IMR-90 (cell line): ENCODE measurements at regions not wholly inside any gene's neighbourhood (a gene's known extent, or its start where the extent isn't known, plus 50 kb on each side); places are given as distances from the start of the nearest gene placed in this dataset.

Source experiments
- ATAC-seq: fragments of 200-7000 bp; cut with Tn5 transposase; 2 replicates; pipeline ENCODE4 v1.9.1; 2020; ENCODE audit warnings: low read depth, mild to moderate bottlenecking, moderate library complexity
- BruUV-seq: library from RNA; stranded (reverse); fragments of 400-500 nt; replicated peaks from 2 replicates; lab custom pipeline; 2021; lab: Mats Ljungman, UMichigan
- CTCF ChIA-PET: fragments of 300-600 bp; formaldehyde crosslinking; extraction: SDS; loops from one replicate; lab custom pipeline; 2021; ENCODE audit warnings: antibody characterized with exemption; lab: Yijun Ruan, JAX
- POLR2A ChIA-PET: fragments of 300-600 bp; sonication (Branson Sonifier 250); formaldehyde crosslinking; loops from one replicate; lab custom pipeline; 2022; ENCODE audit warnings: antibody characterized with exemption; ENCODE audit not compliant: unreplicated experiment; lab: Charles Lee
- DNase-seq: peaks from one replicate; pipeline ENCODE4 v3.0.0; 2013
- H2AFZ ChIP-seq: replicated peaks from 2 replicates; pipeline ENCODE3; 2013; ENCODE audit warnings: low read length, mild to moderate bottlenecking; ENCODE audit not compliant: poor library complexity
- H2AK5ac ChIP-seq: 2 replicates; pipeline ENCODE4 v1.6.1; 2013; ENCODE audit warnings: low read depth, low read length, inconsistent platforms
- H2AK9ac ChIP-seq: replicated peaks from 2 replicates; pipeline ENCODE3; 2013; ENCODE audit warnings: mild to moderate bottlenecking, low read depth, low read length, moderate library complexity; ENCODE audit not compliant: poor library complexity
- H2BK120ac ChIP-seq: 2 replicates; pipeline ENCODE4 v1.6.1; 2013; ENCODE audit warnings: low read depth, low read length, inconsistent platforms
- H2BK15ac ChIP-seq: 3 replicates; pipeline ENCODE4 v1.6.1; 2013; ENCODE audit warnings: low read depth, low read length, inconsistent platforms
- H2BK20ac ChIP-seq: 2 replicates; pipeline ENCODE4 v1.6.1; 2013; ENCODE audit warnings: low read depth, mild to moderate bottlenecking, inconsistent platforms, low read length, moderate library complexity
- H2BK5ac ChIP-seq: 2 replicates; pipeline ENCODE4 v1.6.1; 2013; ENCODE audit warnings: mild to moderate bottlenecking, low read depth, low read length, inconsistent platforms; ENCODE audit not compliant: poor library complexity, severe bottlenecking
- H3K14ac ChIP-seq: replicated peaks from 2 replicates; pipeline ENCODE4 v1.6.1; 2013; ENCODE audit warnings: low read depth, low read length, inconsistent platforms
- H3K18ac ChIP-seq: 2 replicates; pipeline ENCODE4 v1.6.1; 2013; ENCODE audit warnings: low read depth, low read length, control low read depth
- H3K23ac ChIP-seq: 2 replicates; pipeline ENCODE4 v1.6.1; 2013; ENCODE audit warnings: low read depth, low read length, inconsistent platforms
- H3K27ac ChIP-seq: 2 replicates; pipeline ENCODE4 v1.5.1; 2013; ENCODE audit warnings: mild to moderate bottlenecking, control low read depth, low read length; ENCODE audit not compliant: insufficient read depth
- H3K27me3 ChIP-seq: 2 replicates; pipeline ENCODE4 v1.6.1; 2013; ENCODE audit warnings: low read length; ENCODE audit not compliant: control insufficient read depth, insufficient read depth
- H3K36me3 ChIP-seq: 2 replicates; pipeline ENCODE4 v1.6.1; 2013; ENCODE audit warnings: low read length, mixed read lengths; ENCODE audit not compliant: control insufficient read depth, insufficient read depth
- H3K4ac ChIP-seq: 2 replicates; pipeline ENCODE4 v1.6.1; 2013; ENCODE audit warnings: low read depth, low read length, inconsistent platforms
- H3K4me1 ChIP-seq: 2 replicates; pipeline ENCODE4 v1.6.1; 2013; ENCODE audit warnings: low read length, mixed read lengths; ENCODE audit not compliant: control insufficient read depth, insufficient read depth
- H3K4me2 ChIP-seq: 2 replicates; pipeline ENCODE4 v1.6.1; 2013; ENCODE audit warnings: low read depth, mild to moderate bottlenecking, control low read depth, low read length, moderate library complexity
- H3K4me3 ChIP-seq: 2 replicates; pipeline ENCODE4 v1.5.1; 2013; ENCODE audit warnings: low read depth, mild to moderate bottlenecking, control low read depth, low read length, moderate library complexity; ENCODE audit not compliant: insufficient read depth
- H3K56ac ChIP-seq: 2 replicates; pipeline ENCODE4 v1.6.1; 2013; ENCODE audit warnings: low read length, inconsistent platforms; ENCODE audit not compliant: insufficient read depth; ENCODE audit errors: extremely low read depth
- H3K79me1 ChIP-seq, 2 experiments: 2 replicates each; pipeline ENCODE4 v1.6.1; 2013; ENCODE audit warnings: low read length in 2 of 2, inconsistent platforms in 1 of 2, low read depth in 1 of 2
- H3K9ac ChIP-seq: 2 replicates; pipeline ENCODE4 v1.6.1; 2013; ENCODE audit warnings: low read depth, low read length, control low read depth
- H3K9me1 ChIP-seq: 2 replicates; pipeline ENCODE4 v1.6.1; 2013; ENCODE audit warnings: low read length, inconsistent platforms; ENCODE audit not compliant: insufficient read depth
- H3K9me3 ChIP-seq: 2 replicates; pipeline ENCODE4 v1.6.1; 2013; ENCODE audit warnings: low read length; ENCODE audit not compliant: control insufficient read depth, insufficient read depth
- H4K20me1 ChIP-seq: 2 replicates; pipeline ENCODE4 v1.6.1; 2013; ENCODE audit warnings: low read length, inconsistent platforms; ENCODE audit not compliant: insufficient read depth
- H4K5ac ChIP-seq: 2 replicates; pipeline ENCODE4 v1.6.1; 2013; ENCODE audit warnings: mild to moderate bottlenecking, low read depth, low read length, control low read depth
- H4K8ac ChIP-seq, 2 experiments: 2 replicates each; pipeline ENCODE4 v1.6.1; 2013; ENCODE audit warnings: low read depth in 2 of 2, low read length in 2 of 2, control low read depth in 1 of 2, inconsistent platforms in 1 of 2
- H4K91ac ChIP-seq: 2 replicates; pipeline ENCODE4 v1.6.1; 2013; ENCODE audit warnings: low read depth, low read length, inconsistent platforms; ENCODE audit not compliant: insufficient read depth
- BHLHE40 ChIP-seq: fragments of 150-350 bp; IDR thresholded peaks from 2 replicates; pipeline ENCODE4 v1.6.1; 2016; ENCODE audit warnings: mild to moderate bottlenecking, low read depth, low read length
- CEBPB ChIP-seq: IDR thresholded peaks from 2 replicates; pipeline ENCODE4 v1.6.1; 2012; ENCODE audit warnings: low read depth, low read length, improper control_type of control experiment
- FOS ChIP-seq: fragments of 150-350 bp; IDR thresholded peaks from 2 replicates; pipeline ENCODE4 v1.6.1; 2016; ENCODE audit warnings: low read depth, low read length
- MAFK ChIP-seq: IDR thresholded peaks from 2 replicates; pipeline ENCODE4 v1.6.1; 2012; ENCODE audit warnings: low read depth, low read length, improper control_type of control experiment
- MXI1 ChIP-seq: IDR thresholded peaks from 2 replicates; pipeline ENCODE4 v1.6.1; 2012; ENCODE audit warnings: low read depth, mild to moderate bottlenecking, low read length, moderate library complexity, borderline replicate concordance
- RFX5 ChIP-seq: IDR thresholded peaks from 2 replicates; pipeline ENCODE4 v1.8.0; 2012; ENCODE audit warnings: low read depth, mild to moderate bottlenecking, low read length, moderate library complexity
- WGBS, 2 experiments: methylation state at CpG; one replicate each; pipeline versions ENCODE4 v1.1.5 to v1.1.7; 2013; ENCODE audit warnings: missing lambda C conversion rate in 2 of 2; ENCODE audit not compliant: insufficient read length in 1 of 2; ENCODE audit errors: extremely low coverage in 2 of 2; 5-methylcytosine and 5-hydroxymethylcytosine counted together
- dilution Hi-C: fragments of 300-500 bp; cut with HindIII; formaldehyde crosslinking; loops from one replicate; pipeline ENCODE4 v1.14.3; 2018; ENCODE audit warnings: low sequenced_read_pairs; ENCODE audit not compliant: unreplicated experiment
- in situ Hi-C: fragments of 300-500 bp; cut with MboI; formaldehyde crosslinking; loops from 3 replicates; pipeline ENCODE4 v1.14.3; 2019; ENCODE audit warnings: low sequenced_read_pairs, inconsistent platforms, mixed read lengths
- intact Hi-C: fragments of 100-400 bp; cut with micrococcal nuclease; formaldehyde crosslinking; loops from 2 replicates; pipeline ENCODE4 v1.10.0; 2022

GRCh38 chr2:6700335-6700734, 165.4 kb downstream of the CMPK2 start:
- CTCF ChIA-PET = no interaction called here
- no TSS peak for BruUV-seq
- in situ Hi-C loops = no loop called here

More at GRCh38 chr2:6700335-6700734, 165.4 kb downstream of the CMPK2 start:
- intact Hi-C loops = no loop called here
- DNase-seq (no peak), ATAC-seq (no peak)
- Histone ChIP-seq H2BK20ac (no peak overlapping the region), H3K4me3 (no peak overlapping the region), H3K36me3 (no peaks in the 10 kb centered on the region), H3K27me3 (no peaks in the 10 kb centered on the region), H3K9ac (no peak overlapping the region), H2BK5ac (no peak overlapping the region), H2AFZ (no peak overlapping the region), H3K9me1 (no peaks in the 10 kb centered on the region), H3K79me1 (no peaks in the 10 kb centered on the region), H3K14ac (no peak overlapping the region), H2BK15ac (no peak overlapping the region), H4K91ac (no peak overlapping the region), H3K9me3 (no peaks in the 10 kb centered on the region; the same call in 1 of the 2 replicates), H4K8ac (no peak overlapping the region), H3K23ac (no peak overlapping the region), H3K4ac (no peak overlapping the region), H3K4me2 (no peak overlapping the region), H2BK120ac (no peak overlapping the region), H4K20me1 (no peaks in the 10 kb centered on the region), H3K27ac (no peak overlapping the region), H2AK9ac (no peak overlapping the region), H3K56ac (no peak overlapping the region), H3K4me1 (no peaks in the 10 kb centered on the region), H2AK5ac (no peak overlapping the region), H3K18ac (no peak overlapping the region), H4K5ac (no peak overlapping the region)
- no peak for TF ChIP-seq BHLHE40
- TF ChIP-seq CEBPB = no peak
- no peak for TF ChIP-seq MXI1
- TF ChIP-seq FOS = no peak
- TF ChIP-seq MAFK = no peak
- no peak for TF ChIP-seq RFX5
- WGBS, 2 experiments = 27% methylated on average over 2 of the region's 6 CpGs; no CpG with 5 or more reads in 1 of the 2 experiments
- POLR2A ChIA-PET = no interaction called here
- dilution Hi-C loops = no loop called here
